ENCODE measurements at regions not wholly inside any gene's neighbourhood (a gene's known extent, or its start where the extent isn't known, plus 50 kb on each side); places are given as distances from the start of the nearest gene placed in this dataset.

GRCh38 chr17:79680318-79680695 lies 50.4 kb upstream of the ENPP7 start:
- intact Hi-C loops (cut with DNase I), result no loop called here

DNA sequence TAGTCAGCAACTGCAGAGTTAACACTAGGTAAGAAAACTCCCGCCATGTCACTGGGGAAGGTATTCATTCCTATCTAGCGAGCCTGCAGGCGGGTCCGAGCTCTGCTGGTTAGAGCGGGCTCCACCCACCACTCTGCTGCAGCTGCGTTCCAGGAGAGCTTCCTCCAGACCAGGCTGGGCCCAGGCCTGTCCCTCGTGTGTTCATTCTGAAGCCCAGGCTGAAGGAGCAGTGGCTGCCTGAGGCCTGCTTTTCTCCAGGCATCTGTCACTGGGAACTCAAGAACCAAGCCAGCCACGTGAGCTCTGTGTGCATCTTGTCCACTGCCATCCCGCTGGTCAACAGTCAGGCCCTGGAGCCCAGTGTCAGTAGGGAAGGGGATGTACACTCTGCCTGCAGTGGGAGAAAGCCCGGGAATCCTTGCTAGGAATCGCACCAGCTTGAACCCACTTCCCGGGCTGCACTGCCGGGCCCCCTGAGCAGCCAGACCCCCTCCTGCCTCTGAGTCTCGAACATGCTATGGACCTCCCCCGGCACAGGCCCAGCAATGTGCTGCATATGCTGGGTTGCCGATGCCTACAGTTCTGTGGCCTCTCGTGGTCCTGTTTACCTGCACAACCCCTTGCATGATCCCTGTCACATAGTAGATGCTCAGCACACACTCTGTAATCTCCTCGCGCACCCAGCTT lies 51.0 kb upstream of the ENPP7 start:
- no peak for DNase-seq (ENCODE audit: low spot score)
- intact Hi-C loops (cut with DNase I), result no loop called here

More at GRCh38 chr17:79680318-79680695, 50.4 kb upstream of the ENPP7 start:
- DNase-seq (ENCODE audit: low spot score), result no peak

DNA sequence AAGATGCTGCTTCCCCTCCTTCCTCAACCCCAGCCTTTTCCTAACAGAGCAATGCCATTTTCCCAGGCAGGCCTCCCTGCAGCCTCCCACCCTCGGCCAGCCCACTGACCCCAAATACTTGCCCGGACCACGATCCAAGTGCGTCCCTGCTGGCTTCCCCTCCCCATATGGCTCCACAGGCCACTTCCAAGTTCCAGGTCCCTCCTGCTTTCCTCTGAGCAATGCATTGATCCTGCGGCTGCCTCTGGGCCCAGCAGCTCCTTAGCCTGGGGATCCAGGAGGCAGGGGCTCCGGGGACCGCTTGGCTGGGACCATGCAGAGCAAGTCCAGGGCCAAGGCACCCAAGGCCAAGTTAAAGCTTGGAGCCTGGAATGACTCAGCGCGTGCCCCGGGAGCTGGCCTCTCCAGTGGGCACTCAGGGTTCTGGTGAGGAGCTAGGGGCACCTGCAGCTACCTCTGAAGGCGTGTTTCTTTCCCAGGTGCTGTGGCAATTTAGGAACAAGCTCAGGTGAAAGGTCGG lies 51.9 kb upstream of the ENPP7 start:
- DNase-seq (ENCODE audit: low spot score), result no peak
- intact Hi-C loops (cut with DNase I), result no loop called here

GRCh38 chr17:79678091-79678735 lies 52.5 kb upstream of the ENPP7 start:
- DNase-seq (ENCODE audit: low spot score), result peak; percentile 38
- intact Hi-C loops (cut with DNase I), result no loop called here

DNA sequence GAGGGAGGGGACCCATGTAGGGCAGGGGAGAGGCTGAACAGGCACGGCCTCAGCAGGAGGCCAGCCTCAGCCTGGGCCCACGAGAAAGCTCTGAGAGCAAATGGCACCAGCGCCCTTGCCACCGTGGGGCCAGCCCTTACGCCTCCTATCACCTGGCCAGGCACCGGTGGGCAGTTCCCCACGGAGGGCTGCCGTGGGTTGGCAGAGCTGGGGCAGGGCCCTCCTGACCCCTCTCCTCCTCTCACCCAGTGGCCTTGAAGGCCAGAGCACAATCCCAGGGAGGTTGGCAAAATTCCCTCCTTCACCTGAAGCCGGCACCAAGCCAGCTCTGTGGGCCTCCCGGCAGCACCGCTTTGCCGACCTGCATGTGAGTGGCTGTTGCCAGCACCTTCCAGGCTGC lies 53.1 kb upstream of the ENPP7 start:
- peak; percentile 68 for DNase-seq (ENCODE audit: low spot score)
- intact Hi-C loops (cut with DNase I), result no loop called here

GRCh38 chr17:79676796-79677195 lies 53.9 kb upstream of the ENPP7 start:
- DNase-seq (ENCODE audit: low spot score), result peak; percentile 37
- intact Hi-C loops (cut with DNase I), result no loop called here

- intact Hi-C loops (cut with DNase I), result no loop called here
- no peak for DNase-seq (ENCODE audit: low spot score)
Observed at GRCh38 chr17:79675413-79675725, 55.4 kb upstream of the ENPP7 start.

- intact Hi-C loops (cut with DNase I), result no loop called here
Observed at GRCh38 chr17:79674506-79675412, 56.0 kb upstream of the ENPP7 start.

GRCh38 chr17:79673517-79673916 lies 57.2 kb upstream of the ENPP7 start:
- intact Hi-C loops (cut with DNase I), result no loop called here
- no peak for DNase-seq (ENCODE audit: low spot score)

More at GRCh38 chr17:79674506-79675412, 56.0 kb upstream of the ENPP7 start:
- DNase-seq (ENCODE audit: low spot score), result peak; percentile 75

DNA sequence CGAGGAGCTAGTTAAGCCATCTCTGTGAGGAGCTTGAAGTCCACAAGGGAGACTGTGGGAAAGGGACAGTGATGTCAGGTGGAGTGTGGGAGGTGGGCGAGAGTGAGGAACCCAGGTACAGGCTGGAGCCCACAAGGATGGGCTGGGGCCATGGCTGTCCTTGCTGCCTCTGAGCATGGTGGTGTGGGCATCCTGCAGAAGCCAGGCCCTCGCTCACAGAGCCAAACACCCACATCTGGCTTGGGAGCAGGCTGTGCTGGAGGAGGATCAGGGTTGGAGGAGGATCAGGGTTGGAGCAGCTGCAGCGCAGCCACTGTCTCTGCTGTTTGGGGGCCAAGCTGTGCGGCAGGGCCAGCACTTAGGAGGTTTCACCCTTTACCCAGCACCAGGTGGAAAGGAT lies 58.2 kb upstream of the ENPP7 start:
- DNase-seq (ENCODE audit: low spot score), result peak; percentile 65
- intact Hi-C loops (cut with DNase I), result no loop called here

DNA sequence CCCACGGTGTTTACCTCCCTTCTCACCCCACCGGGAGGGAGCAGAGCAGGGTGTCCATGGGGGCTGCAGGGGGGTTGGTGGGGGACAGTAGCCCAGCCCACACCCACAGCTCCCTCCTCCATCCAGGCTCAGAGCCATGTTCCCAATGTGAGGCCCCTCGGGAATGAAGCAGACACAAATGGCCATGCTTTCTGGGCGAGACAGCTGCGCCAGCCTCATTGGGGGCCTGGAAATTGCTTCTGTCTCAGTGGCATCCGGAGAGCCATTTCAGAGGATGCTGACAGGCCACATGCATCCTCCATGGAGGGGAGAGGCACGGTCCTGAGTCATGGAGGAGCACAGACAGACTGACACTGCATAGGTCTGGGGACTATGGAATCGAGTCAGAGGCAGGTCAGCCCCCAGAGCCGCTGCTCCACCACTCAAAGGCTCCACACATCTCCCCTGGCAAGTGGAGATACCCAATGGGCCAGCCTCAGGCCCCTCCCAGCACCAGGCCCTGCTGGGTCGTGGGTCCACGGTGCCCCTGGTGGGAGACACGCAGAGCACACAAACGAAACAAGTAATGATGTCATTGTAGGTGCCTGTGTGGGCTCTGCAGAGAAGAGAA lies 59.6 kb upstream of the ENPP7 start:
- intact Hi-C loops (cut with DNase I), result no loop called here
- DNase-seq (ENCODE audit: low spot score), result peak; percentile 41

- peak; percentile 62 for DNase-seq (ENCODE audit: low spot score)
- intact Hi-C loops (cut with DNase I), result no loop called here
Observed at GRCh38 chr17:79670537-79671084, 59.8 kb upstream of the RBFOX3 start.

DNA sequence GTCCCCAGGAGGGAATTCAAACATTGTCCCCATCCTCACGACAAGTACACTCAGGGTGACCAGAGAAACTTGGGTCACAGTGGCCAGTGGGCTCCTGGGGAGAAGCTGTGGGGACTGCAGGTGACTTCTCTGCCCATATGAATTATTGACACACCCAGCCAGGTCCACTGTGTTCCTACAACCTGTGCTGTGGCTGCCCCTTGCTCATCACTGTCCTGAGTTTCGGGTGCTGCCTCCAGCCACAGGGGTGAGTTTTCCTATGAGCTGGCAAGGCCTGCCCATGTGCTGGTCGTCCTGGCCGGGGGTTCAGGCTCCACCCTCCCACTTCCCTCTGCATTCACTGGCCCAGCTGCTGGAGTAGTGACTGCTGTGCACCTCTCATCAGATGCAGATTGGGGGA lies 59.0 kb upstream of the RBFOX3 start:
- intact Hi-C loops (cut with DNase I), result loop anchor here in 1 of 2 donors (5.0 kb wide), 1 partner anchor 1117 kb away; no protein-coding TSS in a partner anchor
- DNase-seq (ENCODE audit: low spot score), result peak; percentile 56

GRCh38 chr17:79668344-79669250 lies 57.7 kb upstream of the RBFOX3 start:
- intact Hi-C loops (cut with DNase I), result loop anchor here in 1 of 2 donors (5.0 kb wide), 1 partner anchor 1119 kb away; no protein-coding TSS in a partner anchor
- DNase-seq (ENCODE audit: low spot score), result peak; percentile 45

- peak; percentile 52 for DNase-seq (ENCODE audit: low spot score)
- intact Hi-C loops (cut with DNase I), result loop anchor here in 1 of 2 donors (5.0 kb wide), 1 partner anchor 1120 kb away; no protein-coding TSS in a partner anchor
Observed at GRCh38 chr17:79667746-79668145, 56.9 kb upstream of the RBFOX3 start.

DNA sequence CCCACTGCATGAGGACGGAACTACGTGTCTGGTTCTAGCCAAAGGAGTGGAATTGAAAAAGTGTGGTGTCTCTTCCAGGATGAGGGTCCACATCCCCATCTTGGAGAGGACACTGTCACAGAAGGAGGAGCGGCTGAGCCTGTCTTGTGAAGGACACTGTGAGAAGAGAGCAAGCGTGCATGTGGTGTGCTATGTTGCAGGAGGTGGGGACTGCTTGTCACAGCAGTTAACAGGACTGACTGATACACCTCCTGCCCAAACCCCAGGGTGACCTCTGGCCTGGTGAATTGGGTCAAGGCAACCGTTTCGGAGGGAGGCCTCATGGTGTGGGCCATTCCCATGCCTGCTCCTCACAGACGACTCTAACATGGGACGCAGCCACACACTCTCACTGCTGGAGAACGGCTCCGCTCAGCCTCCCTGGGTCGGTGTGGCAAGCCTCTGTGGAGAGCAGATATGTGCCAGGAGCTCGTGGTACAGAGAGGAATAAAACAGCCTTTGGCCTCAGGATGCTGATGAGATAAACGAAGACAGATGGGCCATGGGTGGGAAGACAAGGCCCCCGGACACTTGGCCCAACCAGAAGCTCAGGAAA lies 56.4 kb upstream of the RBFOX3 start:
- DNase-seq (ENCODE audit: low spot score), result peak; percentile 50
- intact Hi-C loops (cut with DNase I), result loop anchor here in 1 of 2 donors (5.0 kb wide), 1 partner anchor 1120 kb away; no protein-coding TSS in a partner anchor

DNA sequence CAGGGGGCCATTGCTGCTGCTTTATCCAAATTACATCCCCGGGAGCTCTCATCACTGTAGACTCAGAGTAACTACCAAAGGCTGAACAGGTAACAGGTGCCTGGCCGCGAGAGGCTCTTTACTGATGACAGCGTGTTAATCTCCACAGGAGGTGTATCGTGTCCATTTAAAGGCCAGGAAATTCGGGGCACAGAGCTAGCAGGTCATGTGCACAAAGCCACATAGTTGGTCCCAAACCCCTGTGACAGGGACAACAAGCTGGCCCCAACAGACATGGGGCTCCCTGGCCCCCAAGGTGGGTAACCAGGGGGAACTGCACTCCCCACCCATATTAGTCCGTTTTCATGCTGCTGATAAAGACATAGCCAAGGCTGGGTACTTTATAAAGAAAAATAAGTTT lies 55.3 kb upstream of the RBFOX3 start:
- intact Hi-C loops (cut with DNase I), result loop anchor here in 1 of 2 donors (5.0 kb wide), 1 partner anchor 1121 kb away; no protein-coding TSS in a partner anchor
- peak; percentile 37 for DNase-seq (ENCODE audit: low spot score)

Data from posterior vena cava (tissue), 2 donors.